ENCODE measurements at regions not wholly inside any gene's neighbourhood (a gene's known extent, or its start where the extent isn't known, plus 50 kb on each side); places are given as distances from the start of the nearest gene placed in this dataset.

GRCh38 chr10:9331583-9332008, 1277.1 kb downstream of the GATA3 start:
- TF ChIP-seq CTCF (IDR thresholded peaks at IDR 0.05; ENCODE audit: insufficient read depth, low read length, poor library complexity, severe bottlenecking): peak; percentile 76
- no peak for TF ChIP-seq EZH2phosphoT487 (conservative IDR thresholded peaks at IDR 0.05; ENCODE audit: low read length)

GRCh38 chr10:9334270-9334669, 1279.8 kb downstream of the GATA3 start:
- H2AFZ ChIP-seq (ENCODE audit: low read depth, low read length, severe bottlenecking): no peak overlapping the region
- no peaks in the 10 kb centered on the region for H3F3A ChIP-seq (ENCODE audit: insufficient read depth)
- no peaks in the 10 kb centered on the region for H3K79me2 ChIP-seq (ENCODE audit: insufficient read depth, low read length)

More at GRCh38 chr10:9331583-9332008, 1277.1 kb downstream of the GATA3 start:
- Histone ChIP-seq H3K4me3 (ENCODE audit: insufficient read depth, low read length, poor library complexity, severe bottlenecking) (no peak overlapping the region), H3K9me3 (ENCODE audit: insufficient read depth, low read length) (no peaks in the 10 kb centered on the region), H3K79me2 (ENCODE audit: insufficient read depth, low read length) (no peaks in the 10 kb centered on the region), H3F3A (ENCODE audit: insufficient read depth) (no peaks in the 10 kb centered on the region), H3K27ac (ENCODE audit: low read depth, low read length) (no peak overlapping the region), H4K20me1 (ENCODE audit: low read depth, low read length) (no peaks in the 10 kb centered on the region), H3K36me3 (ENCODE audit: low read length) (no peaks in the 10 kb centered on the region), H3K27me3 (ENCODE audit: low read length) (no peaks in the 10 kb centered on the region), H3K4me2 (ENCODE audit: low read depth, low read length, poor library complexity, severe bottlenecking) (no peak overlapping the region), H3K9me2 (replicated peaks; ENCODE audit: insufficient read depth, low read length) (no peaks in the 10 kb centered on the region), H2AFZ (ENCODE audit: low read depth, low read length, severe bottlenecking) (no peak overlapping the region), H3K9ac (ENCODE audit: low read length) (no peak overlapping the region)

GRCh38 chr10:9339716-9340115, 1285.2 kb downstream of the GATA3 start:
- Histone ChIP-seq H4K20me1 (ENCODE audit: low read depth, low read length) (no peaks in the 10 kb centered on the region), H3K4me3 (ENCODE audit: insufficient read depth, low read length, poor library complexity, severe bottlenecking) (no peak overlapping the region), H3K36me3 (ENCODE audit: low read length) (no peaks in the 10 kb centered on the region), H3K27me3 (ENCODE audit: low read length) (no peaks in the 10 kb centered on the region), H3K9me2 (replicated peaks; ENCODE audit: insufficient read depth, low read length) (no peaks in the 10 kb centered on the region), H3K79me2 (ENCODE audit: insufficient read depth, low read length) (no peaks in the 10 kb centered on the region), H3K9ac (ENCODE audit: low read length) (no peak overlapping the region), H3F3A (ENCODE audit: insufficient read depth) (no peaks in the 10 kb centered on the region), H3K4me2 (ENCODE audit: low read depth, low read length, poor library complexity, severe bottlenecking) (no peak overlapping the region), H3K27ac (ENCODE audit: low read depth, low read length) (no peak overlapping the region), H3K9me3 (ENCODE audit: insufficient read depth, low read length) (no peaks in the 10 kb centered on the region), H2AFZ (ENCODE audit: low read depth, low read length, severe bottlenecking) (no peak overlapping the region)
- TF ChIP-seq EZH2phosphoT487 (conservative IDR thresholded peaks at IDR 0.05; ENCODE audit: low read length) (no peak), CTCF (IDR thresholded peaks at IDR 0.05; ENCODE audit: insufficient read depth, low read length, poor library complexity, severe bottlenecking) (no peak)

More at GRCh38 chr10:9334270-9334669, 1279.8 kb downstream of the GATA3 start:
- no peaks in the 10 kb centered on the region for H3K9me2 ChIP-seq (replicated peaks; ENCODE audit: insufficient read depth, low read length)
- H4K20me1 ChIP-seq (ENCODE audit: low read depth, low read length): no peaks in the 10 kb centered on the region
- H3K4me3 ChIP-seq (ENCODE audit: insufficient read depth, low read length, poor library complexity, severe bottlenecking): no peak overlapping the region
- no peak overlapping the region for H3K4me2 ChIP-seq (ENCODE audit: low read depth, low read length, poor library complexity, severe bottlenecking)
- H3K9ac ChIP-seq (ENCODE audit: low read length): no peak overlapping the region
- no peaks in the 10 kb centered on the region for H3K27me3 ChIP-seq (ENCODE audit: low read length)
- H3K36me3 ChIP-seq (ENCODE audit: low read length): no peaks in the 10 kb centered on the region
- TF ChIP-seq CTCF (IDR thresholded peaks at IDR 0.05; ENCODE audit: insufficient read depth, low read length, poor library complexity, severe bottlenecking): no peak
- no peak for TF ChIP-seq EZH2phosphoT487 (conservative IDR thresholded peaks at IDR 0.05; ENCODE audit: low read length)
- no peaks in the 10 kb centered on the region for H3K9me3 ChIP-seq (ENCODE audit: insufficient read depth, low read length)
- no peak overlapping the region for H3K27ac ChIP-seq (ENCODE audit: low read depth, low read length)
